PC-9 (cell line): ENCODE measurements at regions not wholly inside any gene's neighbourhood (a gene's known extent, or its start where the extent isn't known, plus 50 kb on each side); places are given as distances from the start of the nearest gene placed in this dataset.

Experiments used
- BruUV-seq: library from RNA; stranded (reverse); fragments of 400-500 nt; replicated peaks from 2 replicates; lab custom pipeline; 2021; lab: Mats Ljungman, UMichigan
- CTCF ChIA-PET: fragments of 300-600 bp; sonication (Branson Sonifier 250); formaldehyde crosslinking; loops from one replicate; lab custom pipeline; 2022; ENCODE audit warnings: antibody characterized with exemption; lab: Charles Lee
- POLR2A ChIA-PET: fragments of 300-600 bp; sonication (Branson Sonifier 250); formaldehyde crosslinking; loops from one replicate; lab custom pipeline; 2022; ENCODE audit warnings: antibody characterized with exemption; ENCODE audit not compliant: unreplicated experiment; lab: Charles Lee
- DNase-seq, 2 experiments: peaks; one replicate each; pipeline versions ENCODE4 v3.0.0 to v3.0.0-alpha.2; 2015 to 2022; ENCODE audit warnings: mixed read lengths in 1 of 2
- H2AFZ ChIP-seq: fragments of 200-600 bp; sonication (generic); 2 replicates; pipeline ENCODE4 v1.8.1; 2017; ENCODE audit warnings: antibody characterized with exemption
- H3F3A ChIP-seq: fragments of 200-600 bp; sonication (generic); 2 replicates; pipeline ENCODE4 v1.8.1; 2017; ENCODE audit warnings: antibody characterized with exemption, mild to moderate bottlenecking, low read depth; ENCODE audit not compliant: insufficient read depth
- H3K27ac ChIP-seq: fragments of 200-600 bp; sonication (generic); 2 replicates; pipeline ENCODE4 v1.6.1; 2016; ENCODE audit warnings: mixed run types
- H3K27me3 ChIP-seq: fragments of 200-600 bp; sonication (generic); 2 replicates; pipeline ENCODE4 v1.6.1; 2016; ENCODE audit warnings: low read depth, mixed run types; ENCODE audit not compliant: insufficient read depth
- H3K36me3 ChIP-seq: fragments of 200-600 bp; sonication (generic); 2 replicates; pipeline ENCODE4 v1.6.1; 2016; ENCODE audit warnings: low read depth, mixed run types
- H3K4me1 ChIP-seq: fragments of 200-600 bp; sonication (generic); replicated peaks from 2 replicates; pipeline ENCODE4 v1.6.1; 2016; ENCODE audit warnings: mixed run types; ENCODE audit not compliant: insufficient read depth
- H3K4me2 ChIP-seq: fragments of 200-600 bp; sonication (generic); 2 replicates; pipeline ENCODE4 v1.6.1; 2017; ENCODE audit warnings: mixed run types
- H3K4me3 ChIP-seq: fragments of 200-600 bp; sonication (generic); 2 replicates; pipeline ENCODE4 v1.6.1; 2016; ENCODE audit warnings: mixed run types
- H3K79me2 ChIP-seq: fragments of 200-600 bp; sonication (generic); 2 replicates; pipeline ENCODE4 v1.6.1; 2017; ENCODE audit warnings: low read depth, mixed run types
- H3K9me2 ChIP-seq: fragments of 200-600 bp; sonication (generic); 2 replicates; pipeline ENCODE4 v1.8.1; 2017; ENCODE audit warnings: mild to moderate bottlenecking; ENCODE audit not compliant: insufficient read depth
- H3K9me3 ChIP-seq: fragments of 200-600 bp; sonication (generic); 2 replicates; pipeline ENCODE4 v1.8.1; 2016; ENCODE audit warnings: low read depth; ENCODE audit not compliant: insufficient read depth
- H4K20me1 ChIP-seq: fragments of 200-600 bp; sonication (generic); 2 replicates; pipeline ENCODE4 v1.8.1; 2017; ENCODE audit not compliant: insufficient read depth
- EZH2 ChIP-seq: fragments of 200-600 bp; sonication (generic); IDR thresholded peaks from 2 replicates; pipeline ENCODE4 v1.8.0; 2017; ENCODE audit warnings: antibody characterized with exemption, low read depth
- intact Hi-C: fragments of 100-400 bp; cut with micrococcal nuclease; formaldehyde crosslinking; loops from one replicate; pipeline ENCODE4 v1.10.0; 2022; ENCODE audit not compliant: unreplicated experiment
- TF ChIP-seq, protein P1 (sequence below): fragments of 200-600 bp; sonication (generic); conservative IDR thresholded peaks from 2 replicates; pipeline ENCODE4 v1.6.1; 2017; ENCODE audit warnings: mixed run types, antibody characterized with exemption, mild to moderate bottlenecking, moderate library complexity

DNA sequence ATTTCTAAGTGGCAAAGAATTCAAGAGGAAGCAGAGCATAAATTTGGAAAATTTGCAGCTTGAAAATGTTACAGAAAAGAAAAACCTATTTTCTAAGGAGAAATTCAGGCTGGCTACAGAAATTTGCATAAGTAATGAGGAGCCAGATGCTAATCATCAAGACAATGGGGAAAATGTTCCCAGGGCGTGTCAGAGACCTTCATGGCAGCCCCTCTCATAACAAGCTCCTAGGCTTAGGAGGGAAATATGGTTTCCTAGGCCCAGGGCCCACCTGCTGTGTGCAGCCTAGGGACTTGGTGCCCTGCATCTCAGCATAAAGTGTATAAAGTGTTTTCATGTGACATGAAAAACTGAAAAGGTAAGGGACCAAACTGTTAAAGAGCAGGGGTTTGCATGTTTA, 1796.3 kb upstream of the FLRT2 start:
- H4K20me1 ChIP-seq, result no peaks in the 10 kb centered on the region
- CTCF ChIA-PET, result no interaction called here
- H3K36me3 ChIP-seq, result no peaks in the 10 kb centered on the region
- H3K27me3 ChIP-seq, result no peaks in the 10 kb centered on the region
- no peaks in the 10 kb centered on the region for H3K79me2 ChIP-seq
- H3K27ac ChIP-seq, result no peak overlapping the region
- no peak overlapping the region for H2AFZ ChIP-seq
- no TSS peak for BruUV-seq
- H3K9me3 ChIP-seq, result no peaks in the 10 kb centered on the region
- H3K4me1 ChIP-seq, result no peaks in the 10 kb centered on the region
- H3K4me2 ChIP-seq, result no peak overlapping the region
- no peak for DNase-seq
- H3K4me3 ChIP-seq, result no peak overlapping the region
- no peak for TF ChIP-seq EZH2
- TF ChIP-seq, protein P1, sequence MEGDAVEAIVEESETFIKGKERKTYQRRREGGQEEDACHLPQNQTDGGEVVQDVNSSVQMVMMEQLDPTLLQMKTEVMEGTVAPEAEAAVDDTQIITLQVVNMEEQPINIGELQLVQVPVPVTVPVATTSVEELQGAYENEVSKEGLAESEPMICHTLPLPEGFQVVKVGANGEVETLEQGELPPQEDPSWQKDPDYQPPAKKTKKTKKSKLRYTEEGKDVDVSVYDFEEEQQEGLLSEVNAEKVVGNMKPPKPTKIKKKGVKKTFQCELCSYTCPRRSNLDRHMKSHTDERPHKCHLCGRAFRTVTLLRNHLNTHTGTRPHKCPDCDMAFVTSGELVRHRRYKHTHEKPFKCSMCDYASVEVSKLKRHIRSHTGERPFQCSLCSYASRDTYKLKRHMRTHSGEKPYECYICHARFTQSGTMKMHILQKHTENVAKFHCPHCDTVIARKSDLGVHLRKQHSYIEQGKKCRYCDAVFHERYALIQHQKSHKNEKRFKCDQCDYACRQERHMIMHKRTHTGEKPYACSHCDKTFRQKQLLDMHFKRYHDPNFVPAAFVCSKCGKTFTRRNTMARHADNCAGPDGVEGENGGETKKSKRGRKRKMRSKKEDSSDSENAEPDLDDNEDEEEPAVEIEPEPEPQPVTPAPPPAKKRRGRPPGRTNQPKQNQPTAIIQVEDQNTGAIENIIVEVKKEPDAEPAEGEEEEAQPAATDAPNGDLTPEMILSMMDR, result no peak
- no peaks in the 10 kb centered on the region for H3F3A ChIP-seq
- no peaks in the 10 kb centered on the region for H3K9me2 ChIP-seq
- intact Hi-C loops, result no loop called here
- POLR2A ChIA-PET, result no interaction called here

GRCh38 chr14:83734431-83734830, 1795.5 kb upstream of the FLRT2 start:
- Histone ChIP-seq H3F3A (no peaks in the 10 kb centered on the region), H3K79me2 (no peaks in the 10 kb centered on the region), H3K4me3 (no peak overlapping the region), H3K9me2 (no peaks in the 10 kb centered on the region), H3K36me3 (no peaks in the 10 kb centered on the region), H3K9me3 (no peaks in the 10 kb centered on the region), H2AFZ (no peak overlapping the region), H3K27ac (no peak overlapping the region), H3K4me1 (no peaks in the 10 kb centered on the region), H3K4me2 (no peak overlapping the region), H3K27me3 (no peaks in the 10 kb centered on the region), H4K20me1 (no peaks in the 10 kb centered on the region)
- TF ChIP-seq, protein P1, result no peak
- no peak for TF ChIP-seq EZH2
- POLR2A ChIA-PET, result no interaction called here
- CTCF ChIA-PET, result no interaction called here
- DNase-seq, result no peak
- BruUV-seq, result no TSS peak
- intact Hi-C loops, result no loop called here

DNA sequence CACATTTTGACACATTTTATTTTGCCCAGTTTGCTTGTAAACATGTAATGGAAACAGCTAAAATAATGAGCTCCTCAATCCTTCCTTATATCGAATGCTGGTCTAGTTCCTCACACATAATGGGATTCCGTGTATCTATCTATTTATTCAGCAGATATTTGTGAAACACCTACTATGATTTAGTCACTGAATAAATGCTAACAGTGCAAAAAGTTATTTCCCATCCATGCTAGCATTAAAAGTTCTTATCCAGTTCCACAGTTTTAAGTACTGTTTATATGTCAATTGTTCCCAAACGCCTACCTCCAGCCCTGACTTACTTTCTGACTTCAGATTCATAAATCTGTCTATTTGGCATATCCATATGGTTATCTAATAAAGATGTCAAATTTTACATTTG, 1788.7 kb upstream of the FLRT2 start:
- H3K79me2 ChIP-seq, result no peaks in the 10 kb centered on the region
- intact Hi-C loops, result no loop called here
- H3K9me2 ChIP-seq, result no peaks in the 10 kb centered on the region
- H4K20me1 ChIP-seq, result no peaks in the 10 kb centered on the region
- H3K36me3 ChIP-seq, result no peaks in the 10 kb centered on the region
- no peak overlapping the region for H3K4me3 ChIP-seq
- no peak overlapping the region for H3K27ac ChIP-seq
- ChIA-PET CTCF (no interaction called here), POLR2A (no interaction called here)
- no peaks in the 10 kb centered on the region for H3F3A ChIP-seq
- H3K9me3 ChIP-seq, result no peaks in the 10 kb centered on the region
- DNase-seq, result no peak
- BruUV-seq, result no TSS peak
- no peak overlapping the region for H3K4me2 ChIP-seq
- H3K4me1 ChIP-seq, result no peaks in the 10 kb centered on the region
- H2AFZ ChIP-seq, result no peak overlapping the region
- TF ChIP-seq EZH2, result no peak
- TF ChIP-seq, protein P1, result no peak
- no peaks in the 10 kb centered on the region for H3K27me3 ChIP-seq
